ENCODE measurements at regions not wholly inside any gene's neighbourhood (a gene's known extent, or its start where the extent isn't known, plus 50 kb on each side); places are given as distances from the start of the nearest gene placed in this dataset.

DNA sequence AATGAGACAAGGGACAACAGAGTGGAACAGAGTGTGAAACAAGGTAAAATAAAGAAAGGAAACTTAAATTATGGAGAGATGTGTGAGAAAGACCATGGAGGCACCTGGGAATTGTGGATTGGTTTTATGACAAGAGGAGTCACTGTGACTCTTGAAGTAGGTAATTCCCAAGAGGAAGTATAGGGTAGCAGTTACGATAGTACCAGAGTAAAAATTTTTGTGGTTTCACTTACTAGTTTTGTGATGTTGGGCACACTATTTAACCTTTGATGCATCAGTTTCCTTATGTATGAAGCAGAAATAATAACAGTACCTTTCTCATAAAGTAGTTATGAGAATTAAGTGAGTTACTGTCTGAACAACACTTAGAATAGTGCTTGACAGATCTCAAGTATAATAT, 267.9 kb upstream of the DPYD start:
- DNase-seq (ENCODE audit: low spot score), result no peak
- no peak for TF ChIP-seq CTCF (IDR thresholded peaks at IDR 0.05)
- Histone ChIP-seq H3K27me3 (replicated peaks; ENCODE audit: insufficient read depth) (no peaks in the 10 kb centered on the region), H3K36me3 (no peaks in the 10 kb centered on the region), H3K4me1 (ENCODE audit: control insufficient read depth in 1 of 2, low read depth in 2 of 2) (no peaks in the 10 kb centered on the region), H3K4me3 (no peak overlapping the region), H3K27ac (no peak overlapping the region), H3K9me3 (no peaks in the 10 kb centered on the region)
- ATAC-seq (ENCODE audit: insufficient number of reproducible peaks, low FRiP score, low read depth), result no peak

GRCh38 chr1:98184856-98185255, 264.0 kb upstream of the DPYD start:
- no peaks in the 10 kb centered on the region for H3K36me3 ChIP-seq
- ATAC-seq (ENCODE audit: insufficient number of reproducible peaks, low FRiP score, low read depth), result no peak
- H3K27me3 ChIP-seq (replicated peaks; ENCODE audit: insufficient read depth), result no peaks in the 10 kb centered on the region
- no peak for TF ChIP-seq CTCF (IDR thresholded peaks at IDR 0.05)
- no peaks in the 10 kb centered on the region for H3K9me3 ChIP-seq
- no peak overlapping the region for H3K4me3 ChIP-seq
- H3K4me1 ChIP-seq (ENCODE audit: control insufficient read depth in 1 of 2, low read depth in 2 of 2), result no peaks in the 10 kb centered on the region
- DNase-seq (ENCODE audit: low spot score), result no peak
- H3K27ac ChIP-seq, result no peak overlapping the region

GRCh38 chr1:98181036-98181764, 260.4 kb upstream of the DPYD start:
- no peaks in the 10 kb centered on the region for H3K36me3 ChIP-seq
- DNase-seq (ENCODE audit: low spot score) (no peak), ATAC-seq (ENCODE audit: insufficient number of reproducible peaks, low FRiP score, low read depth) (no peak)
- TF ChIP-seq CTCF (IDR thresholded peaks at IDR 0.05), result no peak
- H3K27me3 ChIP-seq (replicated peaks; ENCODE audit: insufficient read depth), result no peaks in the 10 kb centered on the region
- H3K27ac ChIP-seq, result no peak overlapping the region
- no peaks in the 10 kb centered on the region for H3K9me3 ChIP-seq
- no peaks in the 10 kb centered on the region for H3K4me1 ChIP-seq (ENCODE audit: control insufficient read depth in 1 of 2, low read depth in 2 of 2)
- no peak overlapping the region for H3K4me3 ChIP-seq

DNA sequence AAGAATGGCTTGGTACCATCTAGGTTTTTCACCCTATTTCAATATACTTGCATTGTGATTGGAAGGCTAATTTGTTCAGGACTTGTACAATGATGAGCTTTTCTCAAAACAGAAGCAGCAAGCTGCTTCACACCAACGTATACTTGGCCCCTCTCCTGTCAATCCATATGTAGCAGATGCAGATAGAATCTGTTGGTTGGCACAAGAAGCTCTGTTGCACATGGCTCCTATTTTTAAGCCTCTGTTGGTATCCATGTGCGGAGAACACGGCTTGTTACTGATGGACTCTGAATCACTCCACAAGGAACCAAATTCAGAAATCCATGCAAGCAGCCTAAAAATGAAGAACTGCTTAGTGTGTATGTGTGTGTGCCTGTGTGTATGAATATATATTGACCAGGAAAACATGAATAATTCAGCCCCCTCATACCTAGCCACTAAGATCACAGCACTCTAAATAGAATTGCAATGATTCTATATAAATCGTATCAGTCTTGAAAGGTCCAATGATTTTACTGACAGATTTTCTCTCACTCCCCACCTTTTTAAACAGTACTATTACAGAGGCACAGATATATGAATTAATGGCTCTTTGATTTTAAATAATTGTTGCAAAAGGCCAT, 258.4 kb upstream of the DPYD start:
- H3K27me3 ChIP-seq (replicated peaks; ENCODE audit: insufficient read depth), result no peaks in the 10 kb centered on the region
- no peak for TF ChIP-seq CTCF (IDR thresholded peaks at IDR 0.05)
- no peaks in the 10 kb centered on the region for H3K36me3 ChIP-seq

DNA sequence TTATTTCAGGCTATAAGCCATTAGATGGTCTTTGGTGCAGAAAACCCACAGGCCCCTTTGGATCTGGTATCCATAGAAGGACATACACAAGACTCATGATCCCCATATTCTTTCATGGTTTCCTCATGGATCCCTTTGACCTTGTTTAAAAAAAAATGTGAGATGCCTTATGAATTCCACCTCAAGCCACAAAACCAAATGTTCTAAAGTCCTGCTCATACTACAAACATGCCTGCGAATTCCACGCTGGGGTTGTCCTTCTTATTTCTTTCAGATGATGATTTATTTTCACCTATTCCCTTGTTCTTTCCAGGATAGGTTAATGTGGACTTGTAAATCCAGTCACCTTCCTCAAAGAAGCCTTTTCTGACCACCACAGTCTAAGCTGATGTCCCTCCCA, 256.9 kb upstream of the DPYD start:
- ATAC-seq (ENCODE audit: insufficient number of reproducible peaks, low FRiP score, low read depth), result no peak
- no peaks in the 10 kb centered on the region for H3K36me3 ChIP-seq
- H3K9me3 ChIP-seq, result no peaks in the 10 kb centered on the region
- no peak overlapping the region for H3K4me3 ChIP-seq
- H3K27me3 ChIP-seq (replicated peaks; ENCODE audit: insufficient read depth), result no peaks in the 10 kb centered on the region
- no peak overlapping the region for H3K27ac ChIP-seq
- DNase-seq (ENCODE audit: low spot score), result no peak
- TF ChIP-seq CTCF (IDR thresholded peaks at IDR 0.05), result no peak
- H3K4me1 ChIP-seq (ENCODE audit: control insufficient read depth in 1 of 2, low read depth in 2 of 2), result no peaks in the 10 kb centered on the region

More for the DNA sequence above, 258.4 kb upstream of the DPYD start:
- Histone ChIP-seq H3K9me3 (no peaks in the 10 kb centered on the region), H3K27ac (no peak overlapping the region), H3K4me1 (ENCODE audit: control insufficient read depth in 1 of 2, low read depth in 2 of 2) (no peaks in the 10 kb centered on the region), H3K4me3 (no peak overlapping the region)
- no peak for DNase-seq (ENCODE audit: low spot score)
- no peak for ATAC-seq (ENCODE audit: insufficient number of reproducible peaks, low FRiP score, low read depth)

All from thoracic aorta (tissue), 2 donors.